Cardiac fibroblast (primary cell): ENCODE measurements at regions not wholly inside any gene's neighbourhood (a gene's known extent, or its start where the extent isn't known, plus 50 kb on each side); places are given as distances from the start of the nearest gene placed in this dataset.

Experiments
- DNase-seq, 2 donors: peaks; one replicate each; pipeline versions ENCODE4 v3.0.0 to v3.0.0-alpha.2; 2010; ENCODE audit warnings: low read depth in 2 of 2
- H3K4me3 ChIP-seq, 2 donors: replicated peaks in 1 of 2; 1 replicate in 1 of 2; 2 replicates in 1 of 2; pipeline ENCODE4 v1.5.1; 2011; ENCODE audit warnings: low read depth in 2 of 2, low read length in 2 of 2, mild to moderate bottlenecking in 2 of 2, moderate library complexity in 1 of 2
- TF ChIP-seq, protein P1 (sequence below): IDR thresholded peaks from one replicate; pipeline ENCODE4 v1.5.1; 2011; ENCODE audit warnings: low read depth, mild to moderate bottlenecking, low read length, inconsistent platforms

DNA sequence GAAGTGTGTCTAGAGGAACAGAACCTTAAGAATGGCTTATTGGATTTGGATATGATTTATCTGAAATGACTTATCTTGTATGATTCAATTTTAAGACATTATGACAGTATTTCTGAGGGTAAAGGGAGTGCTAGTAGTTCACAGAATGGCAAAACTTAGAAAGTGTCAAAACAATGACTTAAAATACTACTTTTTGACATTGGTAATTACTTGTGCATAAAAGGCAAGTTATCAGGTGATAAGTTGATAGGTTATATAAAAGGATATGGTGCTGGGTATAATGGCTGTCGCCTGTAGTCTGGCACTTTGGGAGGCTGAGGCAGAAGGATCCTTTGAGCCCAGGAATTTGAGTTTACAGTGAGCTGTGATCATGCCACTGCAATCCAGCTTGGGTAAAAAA, 494.4 kb downstream of the CDH9 start:
- DNase-seq = no peak
- no peak overlapping the region for H3K4me3 ChIP-seq
- TF ChIP-seq, protein P1, sequence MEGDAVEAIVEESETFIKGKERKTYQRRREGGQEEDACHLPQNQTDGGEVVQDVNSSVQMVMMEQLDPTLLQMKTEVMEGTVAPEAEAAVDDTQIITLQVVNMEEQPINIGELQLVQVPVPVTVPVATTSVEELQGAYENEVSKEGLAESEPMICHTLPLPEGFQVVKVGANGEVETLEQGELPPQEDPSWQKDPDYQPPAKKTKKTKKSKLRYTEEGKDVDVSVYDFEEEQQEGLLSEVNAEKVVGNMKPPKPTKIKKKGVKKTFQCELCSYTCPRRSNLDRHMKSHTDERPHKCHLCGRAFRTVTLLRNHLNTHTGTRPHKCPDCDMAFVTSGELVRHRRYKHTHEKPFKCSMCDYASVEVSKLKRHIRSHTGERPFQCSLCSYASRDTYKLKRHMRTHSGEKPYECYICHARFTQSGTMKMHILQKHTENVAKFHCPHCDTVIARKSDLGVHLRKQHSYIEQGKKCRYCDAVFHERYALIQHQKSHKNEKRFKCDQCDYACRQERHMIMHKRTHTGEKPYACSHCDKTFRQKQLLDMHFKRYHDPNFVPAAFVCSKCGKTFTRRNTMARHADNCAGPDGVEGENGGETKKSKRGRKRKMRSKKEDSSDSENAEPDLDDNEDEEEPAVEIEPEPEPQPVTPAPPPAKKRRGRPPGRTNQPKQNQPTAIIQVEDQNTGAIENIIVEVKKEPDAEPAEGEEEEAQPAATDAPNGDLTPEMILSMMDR = no peak

DNA sequence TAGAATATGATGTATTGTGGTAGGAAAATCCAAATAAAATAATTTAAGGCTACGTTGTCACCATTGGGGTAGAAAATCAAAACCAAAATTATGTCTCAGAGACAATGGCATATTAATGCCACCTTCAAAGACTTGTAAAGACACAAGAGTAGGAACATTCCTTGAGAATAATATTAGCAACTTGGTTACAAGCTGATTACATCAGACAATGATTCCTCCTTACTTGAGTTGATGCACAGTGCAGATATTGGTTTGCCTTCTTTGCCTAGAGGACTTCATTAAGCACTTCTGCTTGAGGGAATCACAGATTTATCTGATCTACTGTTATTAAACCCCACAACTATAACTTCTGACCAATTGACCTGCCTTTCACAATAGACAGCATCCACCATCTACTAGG, 500.2 kb downstream of the CDH9 start:
- TF ChIP-seq, protein P1 = no peak
- no peak for DNase-seq
- H3K4me3 ChIP-seq = no peak overlapping the region

GRCh38 chr5:26535215-26535614, 503.2 kb downstream of the CDH9 start:
- TF ChIP-seq, protein P1 = no peak
- no peak overlapping the region for H3K4me3 ChIP-seq
- no peak for DNase-seq

GRCh38 chr5:26530305-26530704, 508.1 kb downstream of the CDH9 start:
- no peak overlapping the region for H3K4me3 ChIP-seq
- DNase-seq = no peak
- TF ChIP-seq, protein P1 = no peak

DNA sequence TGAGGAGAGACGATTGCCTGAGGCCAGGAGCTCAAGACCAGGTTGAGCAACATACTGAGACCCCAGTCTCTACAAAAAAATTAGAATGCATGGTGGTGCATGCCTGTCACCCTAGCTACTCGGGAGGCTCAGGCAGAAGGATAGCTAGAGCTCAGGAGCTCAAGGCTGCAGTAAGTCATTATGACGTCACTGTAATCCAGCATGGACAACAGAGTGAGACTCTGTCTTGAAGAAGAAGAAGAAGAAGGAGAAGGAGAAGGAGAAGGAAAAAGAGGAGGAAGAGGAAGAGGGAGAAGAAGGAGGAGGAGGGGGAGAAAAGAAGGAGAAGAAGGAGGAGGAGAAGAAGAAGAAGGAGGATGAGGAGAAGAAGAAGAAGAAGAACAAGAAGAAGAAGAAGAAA, 519.1 kb downstream of the CDH9 start:
- TF ChIP-seq, protein P1 = no peak
- no peak overlapping the region for H3K4me3 ChIP-seq
- no peak for DNase-seq

DNA sequence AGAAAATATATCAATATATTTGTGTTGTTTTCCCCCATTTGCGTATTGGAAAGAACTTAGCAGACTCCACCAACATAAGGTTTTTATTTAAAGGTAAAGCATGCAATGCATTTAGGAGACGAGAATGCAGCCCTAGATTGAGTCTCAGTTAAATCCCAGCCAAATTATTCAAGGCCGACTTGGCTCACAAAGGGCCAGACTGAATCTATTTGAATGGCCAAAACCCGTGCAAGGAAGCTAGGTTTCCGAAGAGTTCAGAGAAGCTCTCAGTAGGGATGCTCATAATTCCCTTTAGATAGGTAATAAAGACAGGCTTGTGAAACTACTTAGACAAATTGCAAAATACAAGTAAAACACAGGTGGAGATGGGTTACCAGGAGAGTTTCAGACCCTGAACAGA, 520.3 kb downstream of the CDH9 start:
- DNase-seq = no peak
- TF ChIP-seq, protein P1 = no peak
- no peak overlapping the region for H3K4me3 ChIP-seq

DNA sequence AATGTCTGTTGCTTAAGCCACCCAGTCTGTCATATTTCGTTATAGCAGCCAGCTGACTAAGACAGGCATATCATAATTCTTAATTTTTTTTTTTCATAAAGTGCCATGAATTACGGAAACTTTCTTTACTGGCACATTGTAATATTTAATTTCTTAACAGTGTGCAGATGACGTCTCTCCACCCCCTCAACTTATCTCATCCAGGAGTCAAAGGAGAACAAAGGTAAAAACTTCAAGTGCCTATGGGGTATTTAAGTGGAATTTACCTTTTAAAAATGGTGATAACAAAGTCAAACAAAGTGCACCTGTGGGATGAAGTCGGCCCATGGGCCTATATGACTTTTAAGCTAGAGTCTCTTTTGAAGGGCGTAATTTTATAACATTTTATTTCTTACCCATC, 539.4 kb downstream of the CDH9 start:
- no peak for DNase-seq
- H3K4me3 ChIP-seq = no peak overlapping the region
- TF ChIP-seq, protein P1 = no peak
